Retinal pigment epithelial cell (primary cell): ENCODE measurements at regions not wholly inside any gene's neighbourhood (a gene's known extent, or its start where the extent isn't known, plus 50 kb on each side); places are given as distances from the start of the nearest gene placed in this dataset.

Experiments used
- DNase-seq: peaks from one replicate; pipeline ENCODE4 v3.0.0-alpha.2; 2010; ENCODE audit warnings: low read depth
- H3K4me3 ChIP-seq: 2 replicates; pipeline ENCODE4 v1.5.1; 2011; ENCODE audit warnings: mild to moderate bottlenecking, low read length, control low read depth, moderate library complexity
- CTCF ChIP-seq: conservative IDR thresholded peaks from 2 replicates; pipeline ENCODE4 v1.5.1; 2011; ENCODE audit warnings: low read depth, low read length, control low read depth, inconsistent platforms

GRCh38 chr2:154995361-154995760 lies 296.9 kb downstream of the KCNJ3 start:
- no peak for TF ChIP-seq CTCF
- DNase-seq, result no peak
- no peak overlapping the region for H3K4me3 ChIP-seq

- peak; percentile 24 for DNase-seq
- no peak overlapping the region for H3K4me3 ChIP-seq
- no peak for TF ChIP-seq CTCF
These were observed 294.3 kb downstream of the KCNJ3 start for GRCh38 chr2:154992826-154993225.

GRCh38 chr2:154978710-154979109 lies 280.2 kb downstream of the KCNJ3 start:
- no peak for DNase-seq
- H3K4me3 ChIP-seq, result no peak overlapping the region
- TF ChIP-seq CTCF, result no peak

- no peak for DNase-seq
- no peak for TF ChIP-seq CTCF
- no peak overlapping the region for H3K4me3 ChIP-seq
These were observed 279.7 kb downstream of the KCNJ3 start for GRCh38 chr2:154978244-154978643.

GRCh38 chr2:154974041-154974440 lies 275.5 kb downstream of the KCNJ3 start:
- TF ChIP-seq CTCF, result no peak
- H3K4me3 ChIP-seq, result no peak overlapping the region
- DNase-seq, result no peak

GRCh38 chr2:154963511-154963910 lies 265.0 kb downstream of the KCNJ3 start:
- no peak for DNase-seq
- TF ChIP-seq CTCF, result no peak
- H3K4me3 ChIP-seq, result no peak overlapping the region

GRCh38 chr2:154961676-154962075 lies 263.2 kb downstream of the KCNJ3 start:
- DNase-seq, result no peak
- H3K4me3 ChIP-seq, result no peak overlapping the region
- no peak for TF ChIP-seq CTCF
